ENCODE measurements at regions not wholly inside any gene's neighbourhood (a gene's known extent, or its start where the extent isn't known, plus 50 kb on each side); places are given as distances from the start of the nearest gene placed in this dataset.

DNA sequence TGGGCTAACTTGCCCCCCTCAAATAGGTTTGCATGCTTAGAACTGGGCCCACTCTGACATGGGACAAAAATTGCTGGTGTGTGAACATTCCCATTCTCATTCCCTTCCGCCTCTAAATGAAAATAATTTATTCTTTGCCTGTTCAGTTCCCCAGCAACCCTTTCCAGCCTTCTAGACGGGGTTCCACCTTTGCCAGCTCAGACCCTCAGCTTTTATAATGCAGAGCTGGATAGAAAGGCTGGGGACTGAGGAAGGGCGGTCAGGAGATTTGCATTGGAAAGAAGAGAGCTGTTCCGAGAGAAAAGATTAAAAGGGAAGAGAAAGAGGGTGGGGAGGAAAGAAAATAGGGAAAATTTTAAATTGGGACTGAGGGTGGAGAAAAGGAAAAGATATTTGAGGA is 151.1 kb upstream of the WSCD1 start:
- Mint-ChIP-seq H3K4me1 (peaks cover 29 to 35% of the 10 kb centered on the region in 2 experiments), H3K27me3 (ENCODE audit: low read depth) (peaks cover 4% of the 10 kb centered on the region; the same call in 1 of the 2 replicates), H3K27ac (peak overlapping the region; percentile 69 to 96 (median 88); a peak in 6 of 7 replicates), H3K9me3 (no peaks in the 10 kb centered on the region), H3K4me3 (peak overlapping the region; percentile 1 to 57; a peak in 4 of 5 replicates), H3K36me3 (ENCODE audit: insufficient read depth in 1 of 3, low read depth in 3 of 3) (no peaks in the 10 kb centered on the region)
- H3K4me1 ChIP-seq (ENCODE audit: insufficient read depth, low read length), result peaks cover 3% of the 10 kb centered on the region; the same call in 1 of the 2 replicates
- no peak overlapping the region for H3K4me2 ChIP-seq (ENCODE audit: insufficient read depth, insufficient read length, low read length)
- no peak overlapping the region for H3K14ac ChIP-seq (ENCODE audit: insufficient read depth, low read length)
- no peak overlapping the region for H3K18ac ChIP-seq (ENCODE audit: insufficient read length, low read depth, low read length)
- H3T11ph ChIP-seq (ENCODE audit: low read length), result no peak overlapping the region
- H4K8ac ChIP-seq (replicated peaks; ENCODE audit: insufficient read length, low read depth, low read length), result no peak overlapping the region
- no peaks in the 10 kb centered on the region for H3K79me1 ChIP-seq (ENCODE audit: insufficient read depth, low read depth, low read length, poor library complexity, severe bottlenecking)
- H3K23me2 ChIP-seq (ENCODE audit: insufficient read length, low read depth, low read length, poor library complexity, severe bottlenecking), result no peaks in the 10 kb centered on the region
- no peaks in the 10 kb centered on the region for H3K9me3 ChIP-seq (ENCODE audit: control insufficient read depth, low read depth, low read length)
- H3K9ac ChIP-seq (ENCODE audit: extremely low read depth, insufficient read length, low read length), result no peak overlapping the region
- H3K4ac ChIP-seq (ENCODE audit: low read depth, low read length), result no peak overlapping the region
- no peak overlapping the region for H4K5ac ChIP-seq (ENCODE audit: insufficient read length, low read depth, low read length)
- TF ChIP-seq, protein P1, sequence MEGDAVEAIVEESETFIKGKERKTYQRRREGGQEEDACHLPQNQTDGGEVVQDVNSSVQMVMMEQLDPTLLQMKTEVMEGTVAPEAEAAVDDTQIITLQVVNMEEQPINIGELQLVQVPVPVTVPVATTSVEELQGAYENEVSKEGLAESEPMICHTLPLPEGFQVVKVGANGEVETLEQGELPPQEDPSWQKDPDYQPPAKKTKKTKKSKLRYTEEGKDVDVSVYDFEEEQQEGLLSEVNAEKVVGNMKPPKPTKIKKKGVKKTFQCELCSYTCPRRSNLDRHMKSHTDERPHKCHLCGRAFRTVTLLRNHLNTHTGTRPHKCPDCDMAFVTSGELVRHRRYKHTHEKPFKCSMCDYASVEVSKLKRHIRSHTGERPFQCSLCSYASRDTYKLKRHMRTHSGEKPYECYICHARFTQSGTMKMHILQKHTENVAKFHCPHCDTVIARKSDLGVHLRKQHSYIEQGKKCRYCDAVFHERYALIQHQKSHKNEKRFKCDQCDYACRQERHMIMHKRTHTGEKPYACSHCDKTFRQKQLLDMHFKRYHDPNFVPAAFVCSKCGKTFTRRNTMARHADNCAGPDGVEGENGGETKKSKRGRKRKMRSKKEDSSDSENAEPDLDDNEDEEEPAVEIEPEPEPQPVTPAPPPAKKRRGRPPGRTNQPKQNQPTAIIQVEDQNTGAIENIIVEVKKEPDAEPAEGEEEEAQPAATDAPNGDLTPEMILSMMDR (conservative IDR thresholded peaks at IDR 0.05), result no peak
- no peak overlapping the region for H2BK120ac ChIP-seq (ENCODE audit: low read depth, low read length, poor library complexity, severe bottlenecking)
- H3K27me3 ChIP-seq (ENCODE audit: insufficient read depth, low read length), result no peaks in the 10 kb centered on the region
- no peak overlapping the region for H4K91ac ChIP-seq (ENCODE audit: insufficient read length, low read depth, low read length)
- H2BK12ac ChIP-seq (ENCODE audit: insufficient read length, low read depth, low read length), result no peak overlapping the region
- H2AK5ac ChIP-seq (ENCODE audit: insufficient read length, low read length), result no peak overlapping the region
- H4K20me1 ChIP-seq (ENCODE audit: control insufficient read depth, insufficient read depth, insufficient read length), result no peaks in the 10 kb centered on the region
- no peak overlapping the region for H3K23ac ChIP-seq (ENCODE audit: insufficient read length, low read depth, low read length)
- DNase-seq, result peak; percentile 68
- no peak overlapping the region for H3K56ac ChIP-seq (ENCODE audit: insufficient read length, low read depth, low read length)
- WGBS (ENCODE audit: extremely low coverage, insufficient read length, low lambda C conversion rate), result 100% methylated on average over 1 of the region's 4 CpGs
- H2BK20ac ChIP-seq (ENCODE audit: low read depth, low read length, poor library complexity, severe bottlenecking), result peak overlapping the region; percentile 51
- H2AFZ ChIP-seq (ENCODE audit: low read length), result no peak overlapping the region
- no peak overlapping the region for H2BK15ac ChIP-seq (ENCODE audit: low read depth, low read length)
- peak overlapping the region; percentile 76 for H3K27ac ChIP-seq (ENCODE audit: insufficient read length, low read depth, low read length)
- H2BK5ac ChIP-seq (ENCODE audit: insufficient read length, low read length), result no peak overlapping the region
- H3K79me2 ChIP-seq (ENCODE audit: insufficient read depth, low read length), result no peaks in the 10 kb centered on the region
